Activated naive CD8-positive, alpha-beta T cell treated with anti-CD3 and anti-CD28 coated beads for 36 hours (primary cell): ENCODE measurements at regions not wholly inside any gene's neighbourhood (a gene's known extent, or its start where the extent isn't known, plus 50 kb on each side); places are given as distances from the start of the nearest gene placed in this dataset.

Source experiments
- DNase-seq: peaks from one replicate; pipeline ENCODE4 v3.0.0; 2021
- H3K27ac Mint-ChIP-seq: one replicate; pipeline ENCODE4 v1.8.0; 2022; ENCODE audit warnings: mild to moderate bottlenecking, moderate library complexity, mixed read lengths
- H3K27me3 Mint-ChIP-seq: one replicate; pipeline ENCODE4 v1.8.0; 2022; ENCODE audit warnings: mild to moderate bottlenecking, mixed read lengths
- H3K36me3 Mint-ChIP-seq: one replicate; pipeline ENCODE4 v1.8.0; 2021; ENCODE audit warnings: mild to moderate bottlenecking, mixed read lengths
- H3K4me1 Mint-ChIP-seq: one replicate; pipeline ENCODE4 v1.8.0; 2021; ENCODE audit warnings: mixed read lengths
- H3K4me3 Mint-ChIP-seq: one replicate; pipeline ENCODE4 v1.8.0; 2022; ENCODE audit warnings: mild to moderate bottlenecking, moderate library complexity, mixed read lengths
- H3K9me3 Mint-ChIP-seq: one replicate; pipeline ENCODE4 v1.8.0; 2022; ENCODE audit warnings: mixed read lengths

- H3K9me3 Mint-ChIP-seq: peaks cover 12% of the 10 kb centered on the region
- H3K36me3 Mint-ChIP-seq: peaks cover 9% of the 10 kb centered on the region
- H3K4me3 Mint-ChIP-seq: no peak overlapping the region
- H3K27me3 Mint-ChIP-seq: no peaks in the 10 kb centered on the region
- H3K4me1 Mint-ChIP-seq: peaks cover 61% of the 10 kb centered on the region
- DNase-seq: no peak
- H3K27ac Mint-ChIP-seq: peak overlapping the region; percentile 38
These were observed 133.6 kb upstream of the SSTR1 start for GRCh38 chr14:38074081-38074480.

DNA sequence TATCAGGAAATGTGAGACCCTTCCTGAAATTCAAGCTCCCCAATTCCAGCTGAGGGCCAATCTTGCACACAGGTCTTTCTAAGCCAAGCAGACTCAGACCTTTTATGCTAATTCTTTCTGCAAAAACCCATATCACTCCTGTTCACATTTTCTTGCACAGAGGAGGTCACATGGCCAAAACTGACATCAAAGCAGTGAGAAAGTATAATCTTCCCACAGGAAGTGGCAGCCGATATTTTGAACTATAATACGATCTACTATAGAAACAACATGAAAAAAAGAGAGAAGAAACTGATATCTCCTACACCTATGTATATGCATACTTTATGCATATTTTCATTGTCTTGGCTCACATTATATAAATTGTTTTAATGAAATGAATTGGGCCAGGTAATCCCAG is 132.9 kb upstream of the SSTR1 start:
- Mint-ChIP-seq H3K27ac (peak overlapping the region; percentile 45), H3K4me3 (no peak overlapping the region), H3K9me3 (peaks cover 13% of the 10 kb centered on the region), H3K4me1 (peaks cover 59% of the 10 kb centered on the region), H3K36me3 (peaks cover 9% of the 10 kb centered on the region), H3K27me3 (no peaks in the 10 kb centered on the region)
- no peak for DNase-seq

DNA sequence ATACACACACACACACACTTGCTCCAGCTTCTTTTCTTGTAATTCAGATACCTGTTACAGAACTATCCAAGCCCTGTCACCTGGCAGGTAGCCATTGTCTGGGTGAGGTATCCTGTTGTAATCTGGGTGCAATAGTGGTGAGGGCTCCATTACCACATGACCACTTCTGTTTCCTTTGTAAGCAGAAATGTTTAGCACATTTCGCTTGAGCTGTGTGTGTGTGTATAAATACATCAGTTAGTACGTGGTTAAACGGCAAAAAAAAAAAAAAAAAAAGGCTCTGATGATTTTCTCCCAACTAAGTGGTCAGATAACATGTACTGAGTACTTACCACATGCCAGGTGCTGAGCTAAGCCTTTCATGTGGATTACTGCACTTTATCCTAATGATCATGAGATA is 129.3 kb upstream of the SSTR1 start:
- Mint-ChIP-seq H3K4me1 (peaks cover 50% of the 10 kb centered on the region), H3K27me3 (no peaks in the 10 kb centered on the region), H3K36me3 (peaks cover 9% of the 10 kb centered on the region), H3K9me3 (peaks cover 9% of the 10 kb centered on the region), H3K27ac (peak overlapping the region; percentile 13), H3K4me3 (no peak overlapping the region)
- peak; percentile 26 for DNase-seq

- Mint-ChIP-seq H3K9me3 (peaks cover 7% of the 10 kb centered on the region), H3K27me3 (no peaks in the 10 kb centered on the region), H3K4me3 (no peak overlapping the region), H3K4me1 (peaks cover 45% of the 10 kb centered on the region), H3K27ac (peak overlapping the region; percentile 62), H3K36me3 (peaks cover 9% of the 10 kb centered on the region)
- no peak for DNase-seq
These were observed 128.4 kb upstream of the SSTR1 start for GRCh38 chr14:38079268-38079667.

DNA sequence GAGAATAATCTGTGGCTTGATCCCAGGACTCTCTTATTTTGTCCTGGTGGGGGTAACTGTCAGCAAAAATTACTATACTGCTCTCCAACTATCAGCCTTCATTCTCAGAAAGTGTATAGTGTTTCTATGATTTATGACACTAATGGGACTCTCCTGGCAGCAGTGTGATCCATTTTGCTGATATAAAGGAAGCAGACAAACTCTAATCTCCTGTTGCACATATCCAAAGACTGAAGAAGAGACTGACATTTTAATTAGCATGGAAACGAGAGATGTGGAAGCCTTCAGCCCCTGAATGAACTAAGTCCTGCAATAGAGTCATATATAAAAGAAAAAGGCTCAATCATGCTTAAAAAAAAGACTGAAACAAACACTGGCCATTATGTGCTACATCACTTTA is 127.8 kb upstream of the SSTR1 start:
- DNase-seq: no peak
- H3K27me3 Mint-ChIP-seq: no peaks in the 10 kb centered on the region
- H3K9me3 Mint-ChIP-seq: peaks cover 4% of the 10 kb centered on the region
- no peak overlapping the region for H3K27ac Mint-ChIP-seq
- H3K4me1 Mint-ChIP-seq: peaks cover 39% of the 10 kb centered on the region
- H3K36me3 Mint-ChIP-seq: peaks cover 7% of the 10 kb centered on the region
- no peak overlapping the region for H3K4me3 Mint-ChIP-seq

GRCh38 chr14:38080696-38081095 is 127.0 kb upstream of the SSTR1 start:
- Mint-ChIP-seq H3K9me3 (peaks cover 3% of the 10 kb centered on the region), H3K27ac (no peak overlapping the region), H3K4me3 (no peak overlapping the region), H3K4me1 (peaks cover 36% of the 10 kb centered on the region), H3K27me3 (no peaks in the 10 kb centered on the region), H3K36me3 (peaks cover 5% of the 10 kb centered on the region)
- no peak for DNase-seq

DNA sequence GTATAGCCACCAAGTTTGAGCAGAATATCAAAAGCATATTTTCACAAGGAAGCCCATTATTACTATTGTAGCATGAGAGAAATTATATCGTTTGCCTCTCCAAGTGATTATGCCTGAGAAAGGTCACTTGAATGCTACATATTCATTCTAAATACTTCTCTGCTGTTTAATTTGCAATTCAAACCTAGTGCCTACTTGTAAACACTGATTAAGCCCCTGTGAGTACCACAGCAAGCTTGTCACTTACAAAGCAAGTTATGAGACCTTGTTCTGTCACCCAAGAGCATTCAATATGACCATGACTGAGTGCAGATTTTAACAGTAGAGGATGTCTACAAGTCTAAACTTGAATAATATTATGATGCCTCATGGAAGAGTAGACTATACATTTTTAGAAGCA is 124.7 kb upstream of the SSTR1 start:
- peaks cover 25% of the 10 kb centered on the region for H3K4me1 Mint-ChIP-seq
- H3K36me3 Mint-ChIP-seq: peaks cover 2% of the 10 kb centered on the region
- H3K27me3 Mint-ChIP-seq: no peaks in the 10 kb centered on the region
- H3K27ac Mint-ChIP-seq: no peak overlapping the region
- no peak overlapping the region for H3K4me3 Mint-ChIP-seq
- peaks cover 3% of the 10 kb centered on the region for H3K9me3 Mint-ChIP-seq
- DNase-seq: no peak

DNA sequence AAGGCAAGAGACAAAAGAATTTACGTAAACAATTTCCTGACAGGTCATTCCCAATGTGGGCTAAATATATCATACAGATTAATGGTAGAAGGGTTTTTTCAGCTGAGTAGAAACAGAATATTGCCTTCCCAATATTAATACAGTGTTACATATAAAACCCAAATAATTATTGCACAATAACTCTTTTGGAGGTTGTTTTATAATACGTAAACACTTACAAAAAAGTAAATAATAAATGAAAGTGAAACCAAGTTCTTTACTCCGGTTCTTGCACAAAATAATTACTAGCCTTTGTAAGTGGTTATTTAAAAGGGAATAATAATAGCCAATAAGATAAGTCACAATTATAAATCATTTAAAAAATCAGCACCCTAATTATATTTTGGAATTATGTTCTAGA is 118.6 kb upstream of the SSTR1 start:
- Mint-ChIP-seq H3K27me3 (no peaks in the 10 kb centered on the region), H3K4me1 (peaks cover 5% of the 10 kb centered on the region)

GRCh38 chr14:38090506-38090905 is 117.2 kb upstream of the SSTR1 start:
- Mint-ChIP-seq H3K27ac (no peak overlapping the region), H3K27me3 (no peaks in the 10 kb centered on the region)
- DNase-seq: no peak

More for the DNA sequence above, 118.6 kb upstream of the SSTR1 start:
- peaks cover 10% of the 10 kb centered on the region for H3K36me3 Mint-ChIP-seq
- H3K27ac Mint-ChIP-seq: no peak overlapping the region
- H3K4me3 Mint-ChIP-seq: peak overlapping the region; percentile 52
- no peak for DNase-seq
- H3K9me3 Mint-ChIP-seq: peaks cover 10% of the 10 kb centered on the region

GRCh38 chr14:38098074-38098836 is 109.4 kb upstream of the SSTR1 start:
- no peaks in the 10 kb centered on the region for H3K27me3 Mint-ChIP-seq
- no peak for DNase-seq
- no peak overlapping the region for H3K27ac Mint-ChIP-seq
- peaks cover under 1% of the 10 kb centered on the region for H3K4me1 Mint-ChIP-seq
- peaks cover 8% of the 10 kb centered on the region for H3K36me3 Mint-ChIP-seq
- peaks cover 21% of the 10 kb centered on the region for H3K9me3 Mint-ChIP-seq
- H3K4me3 Mint-ChIP-seq: no peak overlapping the region

More at GRCh38 chr14:38090506-38090905, 117.2 kb upstream of the SSTR1 start:
- Mint-ChIP-seq H3K9me3 (peaks cover 17% of the 10 kb centered on the region), H3K4me3 (no peak overlapping the region), H3K36me3 (peaks cover 14% of the 10 kb centered on the region), H3K4me1 (peaks cover 5% of the 10 kb centered on the region)

- H3K9me3 Mint-ChIP-seq: peaks cover 11% of the 10 kb centered on the region
- no peaks in the 10 kb centered on the region for H3K27me3 Mint-ChIP-seq
- DNase-seq: no peak
- H3K27ac Mint-ChIP-seq: no peak overlapping the region
- peaks cover 4% of the 10 kb centered on the region for H3K36me3 Mint-ChIP-seq
- peaks cover 3% of the 10 kb centered on the region for H3K4me1 Mint-ChIP-seq
- no peak overlapping the region for H3K4me3 Mint-ChIP-seq
These were observed 106.0 kb upstream of the SSTR1 start for GRCh38 chr14:38101679-38102078.

DNA sequence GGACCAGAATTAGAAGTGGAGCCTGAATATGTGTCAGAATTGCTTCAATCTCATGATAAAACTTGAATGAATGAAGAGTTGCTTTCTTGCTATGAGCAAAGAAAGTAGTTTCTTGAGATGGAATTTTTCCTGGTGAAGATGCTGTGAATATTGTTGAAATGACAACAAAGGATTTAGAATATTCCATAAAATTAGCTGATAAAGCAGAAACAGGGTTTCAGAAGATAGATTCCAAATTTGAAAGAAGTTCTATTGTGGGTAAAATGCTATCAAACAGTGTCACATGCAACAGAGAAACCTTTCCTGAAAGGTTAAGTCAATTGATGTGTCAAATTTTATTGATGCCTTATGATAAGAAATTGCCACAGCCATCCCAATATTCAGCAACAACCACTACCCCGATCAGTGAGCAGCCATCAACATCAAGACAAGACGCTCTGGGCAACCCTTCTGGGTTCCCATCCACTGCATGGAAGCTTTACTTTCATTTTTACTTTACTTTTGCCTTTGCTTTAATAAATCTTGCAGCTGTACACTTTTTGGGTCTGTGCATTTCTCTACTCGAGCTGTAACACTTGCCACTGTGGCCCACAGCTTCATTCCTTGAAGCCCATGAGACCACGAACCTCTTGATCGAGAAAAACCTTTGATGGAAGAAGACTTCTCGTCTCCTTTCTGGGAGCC is 104.0 kb upstream of the SSTR1 start:
- peaks cover 14% of the 10 kb centered on the region for H3K4me1 Mint-ChIP-seq

GRCh38 chr14:38105106-38105702 is 102.5 kb upstream of the SSTR1 start:
- Mint-ChIP-seq H3K27me3 (no peaks in the 10 kb centered on the region), H3K9me3 (peaks cover 15% of the 10 kb centered on the region), H3K4me3 (no peak overlapping the region), H3K4me1 (peaks cover 14% of the 10 kb centered on the region), H3K27ac (no peak overlapping the region), H3K36me3 (peaks cover 7% of the 10 kb centered on the region)
- no peak for DNase-seq

More for the DNA sequence above, 104.0 kb upstream of the SSTR1 start:
- Mint-ChIP-seq H3K27me3 (no peaks in the 10 kb centered on the region), H3K27ac (peak overlapping the region; percentile 48), H3K9me3 (peaks cover 16% of the 10 kb centered on the region), H3K36me3 (peaks cover 7% of the 10 kb centered on the region), H3K4me3 (peak overlapping the region; percentile 44)
- no peak for DNase-seq

- no peaks in the 10 kb centered on the region for H3K27me3 Mint-ChIP-seq
- H3K9me3 Mint-ChIP-seq: peaks cover 11% of the 10 kb centered on the region
- peak overlapping the region; percentile 47 for H3K27ac Mint-ChIP-seq
- peaks cover 14% of the 10 kb centered on the region for H3K4me1 Mint-ChIP-seq
- peak; percentile 15 for DNase-seq
- H3K36me3 Mint-ChIP-seq: peaks cover 7% of the 10 kb centered on the region
- H3K4me3 Mint-ChIP-seq: no peak overlapping the region
These were observed 100.5 kb upstream of the SSTR1 start for GRCh38 chr14:38107216-38107631.

DNA sequence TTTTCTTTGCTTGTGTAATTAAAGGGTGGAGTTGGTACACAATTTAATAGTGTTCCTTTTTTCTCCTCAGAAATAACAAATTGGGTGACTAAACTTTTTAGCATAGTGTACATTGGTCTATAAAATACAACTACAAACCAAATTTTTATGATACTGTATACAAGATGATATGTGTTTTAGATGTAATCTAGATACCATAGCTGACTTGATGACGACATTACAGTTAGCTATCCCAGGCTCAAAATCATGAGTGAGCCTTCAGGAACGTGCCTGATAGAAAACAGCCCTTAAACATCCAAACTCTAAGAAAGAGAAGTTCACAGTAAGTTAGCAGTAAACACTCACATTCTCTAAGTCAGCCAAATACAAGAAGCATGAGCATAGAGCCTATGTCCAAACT is 99.0 kb upstream of the SSTR1 start:
- Mint-ChIP-seq H3K4me1 (peaks cover 11% of the 10 kb centered on the region), H3K9me3 (peaks cover 11% of the 10 kb centered on the region), H3K27ac (no peak overlapping the region), H3K4me3 (no peak overlapping the region), H3K36me3 (peaks cover 7% of the 10 kb centered on the region), H3K27me3 (no peaks in the 10 kb centered on the region)
- no peak for DNase-seq
